IMR-90 (cell line): ENCODE measurements at regions not wholly inside any gene's neighbourhood (a gene's known extent, or its start where the extent isn't known, plus 50 kb on each side); places are given as distances from the start of the nearest gene placed in this dataset.

ENCODE experiments used
- CEBPB ChIP-seq: IDR thresholded peaks from 2 replicates; pipeline ENCODE4 v1.6.1; 2012; ENCODE audit warnings: low read depth, low read length, improper control_type of control experiment
- MAFK ChIP-seq: IDR thresholded peaks from 2 replicates; pipeline ENCODE4 v1.6.1; 2012; ENCODE audit warnings: low read depth, low read length, improper control_type of control experiment
- MAZ ChIP-seq: IDR thresholded peaks from 2 replicates; pipeline ENCODE4 v1.6.1; 2012; ENCODE audit warnings: low read depth, mild to moderate bottlenecking, low read length, improper control_type of control experiment, moderate library complexity, borderline replicate concordance
- POLR2A ChIP-seq: IDR thresholded peaks from 2 replicates; pipeline ENCODE4 v1.6.1; 2012; ENCODE audit warnings: mild to moderate bottlenecking, low read depth, low read length
- RAD21 ChIP-seq: IDR thresholded peaks from 2 replicates; pipeline ENCODE4 v1.6.1; 2012; ENCODE audit warnings: low read length, improper control_type of control experiment
- RCOR1 ChIP-seq: IDR thresholded peaks from 2 replicates; pipeline ENCODE4 v1.6.1; 2012; ENCODE audit warnings: mild to moderate bottlenecking, low read length, improper control_type of control experiment; ENCODE audit not compliant: insufficient replicate concordance
- RFX5 ChIP-seq: IDR thresholded peaks from 2 replicates; pipeline ENCODE4 v1.8.0; 2012; ENCODE audit warnings: low read depth, mild to moderate bottlenecking, low read length, moderate library complexity
- SMC3 ChIP-seq: fragments of 150-350 bp; IDR thresholded peaks from 2 replicates; pipeline ENCODE4 v1.6.1; 2016; ENCODE audit warnings: low read depth, mild to moderate bottlenecking, antibody characterized with exemption, low read length, moderate library complexity
- TF ChIP-seq, protein P1 (sequence below): conservative IDR thresholded peaks from 2 replicates; pipeline ENCODE4 v1.5.1; 2012; ENCODE audit warnings: mild to moderate bottlenecking, low read depth, low read length, improper control_type of control experiment
- TF ChIP-seq, protein P2 (sequence below): fragments of 150-350 bp; IDR thresholded peaks from 2 replicates; pipeline ENCODE4 v1.6.1; 2016; ENCODE audit warnings: low read depth, mild to moderate bottlenecking, low read length, moderate library complexity, borderline replicate concordance

DNA sequence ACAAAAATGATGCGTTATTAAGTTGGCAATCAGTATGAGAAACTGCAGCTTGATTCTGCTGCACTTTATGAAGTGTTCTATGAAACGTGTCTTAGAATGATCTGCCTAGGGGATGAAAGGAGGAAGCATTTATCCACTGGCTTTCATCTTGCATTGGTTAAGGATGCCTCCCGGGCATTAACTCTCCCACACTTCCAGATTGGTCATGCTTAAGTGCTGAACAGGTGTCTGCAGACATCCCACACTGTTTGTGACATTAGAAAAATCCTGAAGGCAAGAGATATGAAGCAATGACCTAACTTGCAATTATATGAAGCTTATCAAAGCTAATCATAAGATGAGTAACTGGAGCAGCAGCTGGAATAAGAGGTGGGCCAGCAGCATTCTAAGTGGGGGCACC lies 437.3 kb downstream of the NSUN3 start:
- TF ChIP-seq, protein P1, sequence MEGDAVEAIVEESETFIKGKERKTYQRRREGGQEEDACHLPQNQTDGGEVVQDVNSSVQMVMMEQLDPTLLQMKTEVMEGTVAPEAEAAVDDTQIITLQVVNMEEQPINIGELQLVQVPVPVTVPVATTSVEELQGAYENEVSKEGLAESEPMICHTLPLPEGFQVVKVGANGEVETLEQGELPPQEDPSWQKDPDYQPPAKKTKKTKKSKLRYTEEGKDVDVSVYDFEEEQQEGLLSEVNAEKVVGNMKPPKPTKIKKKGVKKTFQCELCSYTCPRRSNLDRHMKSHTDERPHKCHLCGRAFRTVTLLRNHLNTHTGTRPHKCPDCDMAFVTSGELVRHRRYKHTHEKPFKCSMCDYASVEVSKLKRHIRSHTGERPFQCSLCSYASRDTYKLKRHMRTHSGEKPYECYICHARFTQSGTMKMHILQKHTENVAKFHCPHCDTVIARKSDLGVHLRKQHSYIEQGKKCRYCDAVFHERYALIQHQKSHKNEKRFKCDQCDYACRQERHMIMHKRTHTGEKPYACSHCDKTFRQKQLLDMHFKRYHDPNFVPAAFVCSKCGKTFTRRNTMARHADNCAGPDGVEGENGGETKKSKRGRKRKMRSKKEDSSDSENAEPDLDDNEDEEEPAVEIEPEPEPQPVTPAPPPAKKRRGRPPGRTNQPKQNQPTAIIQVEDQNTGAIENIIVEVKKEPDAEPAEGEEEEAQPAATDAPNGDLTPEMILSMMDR = no peak
- TF ChIP-seq POLR2A (no peak), RFX5 (no peak), MAFK (no peak), CEBPB (no peak), RCOR1 (no peak), MAZ (no peak), SMC3 (no peak), RAD21 (no peak)
- TF ChIP-seq, protein P2, sequence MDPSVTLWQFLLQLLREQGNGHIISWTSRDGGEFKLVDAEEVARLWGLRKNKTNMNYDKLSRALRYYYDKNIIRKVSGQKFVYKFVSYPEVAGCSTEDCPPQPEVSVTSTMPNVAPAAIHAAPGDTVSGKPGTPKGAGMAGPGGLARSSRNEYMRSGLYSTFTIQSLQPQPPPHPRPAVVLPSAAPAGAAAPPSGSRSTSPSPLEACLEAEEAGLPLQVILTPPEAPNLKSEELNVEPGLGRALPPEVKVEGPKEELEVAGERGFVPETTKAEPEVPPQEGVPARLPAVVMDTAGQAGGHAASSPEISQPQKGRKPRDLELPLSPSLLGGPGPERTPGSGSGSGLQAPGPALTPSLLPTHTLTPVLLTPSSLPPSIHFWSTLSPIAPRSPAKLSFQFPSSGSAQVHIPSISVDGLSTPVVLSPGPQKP = no peak
